NCI-H187 treated with DMSO at 0.1 percent for 48 hours (cell line): ENCODE measurements at regions not wholly inside any gene's neighbourhood (a gene's known extent, or its start where the extent isn't known, plus 50 kb on each side); places are given as distances from the start of the nearest gene placed in this dataset.
"Not testable (repeated sequence)": the region's sequence is repeated elsewhere in the genome, so short reads cannot be mapped to it uniquely, and the experiment has no call there.

ENCODE experiments used
- DNase-seq: peaks from one replicate; lab custom pipeline; 2025; lab: John Stamatoyannopoulos, UW

DNA sequence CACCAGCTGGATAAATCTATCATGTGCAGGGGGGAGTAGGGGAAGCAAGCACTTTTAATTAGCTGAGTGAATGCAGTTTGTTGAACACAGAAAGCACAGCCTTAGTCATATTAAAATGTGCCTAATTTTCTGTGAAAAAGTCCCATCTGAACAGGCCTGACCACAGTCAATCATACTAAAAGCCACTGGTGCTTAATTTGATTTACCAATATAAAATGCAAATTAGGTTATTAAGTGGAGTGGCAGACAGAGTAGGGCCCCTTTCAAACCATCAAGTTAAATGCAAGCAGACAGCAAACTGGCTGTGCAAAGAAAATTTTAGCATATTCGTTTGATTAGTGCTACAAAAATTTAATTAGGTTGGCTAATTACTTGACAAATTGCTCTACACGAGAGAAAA, 176.1 kb downstream of the ISL1 start:
- no peak for DNase-seq

GRCh38 chr5:51559921-51560658, 176.8 kb downstream of the ISL1 start:
- no peak for DNase-seq

DNA sequence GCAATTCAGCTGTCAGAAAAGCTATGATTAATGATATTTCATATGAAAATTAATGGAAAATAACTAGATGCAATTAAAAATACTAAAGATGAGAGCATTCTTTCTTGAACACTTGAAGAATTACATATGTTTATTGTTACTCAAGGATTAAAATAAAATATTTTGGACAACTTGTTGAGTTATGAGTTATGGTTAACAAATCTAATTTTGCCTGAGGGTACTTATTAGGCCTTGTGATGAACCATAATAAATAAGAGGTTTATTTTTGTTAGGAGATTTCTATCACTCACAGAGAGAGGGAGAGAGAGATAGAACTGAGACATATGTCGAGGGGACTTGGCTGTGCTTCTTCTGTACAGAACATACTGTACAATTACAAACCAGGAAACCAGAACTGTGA, 183.7 kb downstream of the ISL1 start:
- DNase-seq = no peak

DNA sequence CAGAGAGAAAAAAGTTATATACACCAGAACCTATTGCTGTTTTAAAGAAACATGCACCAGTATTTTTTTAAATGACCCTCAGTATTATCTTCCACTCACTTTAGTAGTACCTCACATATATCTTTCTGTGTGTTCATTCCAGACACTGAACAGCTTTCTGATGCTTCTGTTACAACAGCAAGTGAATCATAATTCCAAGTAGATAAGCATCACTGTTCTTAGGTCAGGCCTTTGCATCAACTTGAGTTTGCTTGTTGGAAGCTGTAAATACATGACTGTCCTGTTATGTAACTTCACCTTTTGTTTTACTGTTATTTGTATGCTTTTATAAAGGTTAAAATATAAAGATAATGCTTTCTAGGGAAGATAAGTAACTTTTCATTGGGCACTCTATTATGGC, 184.4 kb downstream of the ISL1 start:
- DNase-seq = no peak

- no peak for DNase-seq
Measured at GRCh38 chr5:51573835-51574234, 190.6 kb downstream of the ISL1 start.

- DNase-seq = no peak
Measured at GRCh38 chr5:51582871-51583394, 199.7 kb downstream of the ISL1 start.

DNA sequence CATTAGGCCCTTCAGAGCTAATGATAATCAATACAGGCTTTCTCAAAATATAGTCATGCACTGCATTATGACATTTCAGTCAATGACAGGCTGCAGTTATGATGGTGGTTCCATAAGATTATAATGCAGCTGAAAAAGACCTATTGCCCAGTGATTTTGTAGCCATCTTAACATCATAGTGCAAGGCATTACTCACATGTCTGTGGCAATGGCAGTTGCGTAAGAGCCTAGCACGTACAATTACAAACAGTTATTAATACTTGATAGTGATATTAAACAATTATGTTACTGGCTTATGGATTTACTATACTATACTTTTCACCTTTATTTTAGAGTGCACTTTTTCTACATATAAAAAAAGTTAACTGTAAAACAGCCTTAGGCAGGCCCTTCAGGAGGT, 214.8 kb downstream of the ISL1 start:
- no peak for DNase-seq

DNA sequence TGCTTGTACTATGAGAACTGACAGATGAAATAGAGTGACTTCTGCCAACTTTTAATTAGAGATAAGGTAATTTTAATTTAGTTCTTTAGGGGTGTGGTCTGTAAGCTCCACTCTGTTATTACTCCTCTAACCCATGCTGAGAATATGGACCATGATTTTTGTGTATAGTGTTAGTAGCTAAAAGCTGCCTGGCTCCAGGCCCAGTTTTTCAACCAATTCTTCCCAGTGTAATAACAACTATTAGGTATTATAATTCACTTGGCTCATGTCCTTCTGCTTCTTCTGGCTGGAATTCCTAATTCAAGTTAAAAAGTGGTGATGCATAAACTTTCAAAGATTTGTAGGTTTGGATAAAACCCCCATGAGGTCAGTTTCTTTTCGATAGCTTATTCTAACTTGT, 216.3 kb downstream of the ISL1 start:
- DNase-seq = no peak

- no peak for DNase-seq
Measured at GRCh38 chr5:51604324-51604723, 221.1 kb downstream of the ISL1 start.

GRCh38 chr5:51606921-51607320, 223.7 kb downstream of the ISL1 start:
- DNase-seq = no peak

- no peak for DNase-seq
Measured at GRCh38 chr5:51618234-51618633, 235.0 kb downstream of the ISL1 start.

DNA sequence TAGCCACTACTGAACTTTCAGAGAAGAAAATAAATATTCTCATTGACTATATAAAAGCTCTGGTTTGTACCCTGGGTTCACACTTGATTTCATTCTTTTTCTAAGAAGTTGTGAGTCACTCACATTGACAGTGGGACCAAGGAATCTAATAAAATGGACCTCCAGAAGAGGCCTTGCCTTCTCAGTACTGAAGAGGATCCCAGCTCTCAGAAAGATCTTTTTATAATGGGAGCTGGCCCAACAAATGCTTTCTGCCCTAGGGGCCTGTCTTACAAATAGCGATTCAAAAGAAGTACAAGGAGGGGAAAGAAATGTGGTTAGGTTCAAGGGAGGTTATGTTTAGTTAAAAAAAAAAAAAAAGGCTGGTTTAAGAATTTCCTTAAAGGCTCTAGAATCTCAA, 237.9 kb downstream of the ISL1 start:
- DNase-seq = no peak

GRCh38 chr5:51622161-51622790, 239.0 kb downstream of the ISL1 start:
- no peak for DNase-seq

DNA sequence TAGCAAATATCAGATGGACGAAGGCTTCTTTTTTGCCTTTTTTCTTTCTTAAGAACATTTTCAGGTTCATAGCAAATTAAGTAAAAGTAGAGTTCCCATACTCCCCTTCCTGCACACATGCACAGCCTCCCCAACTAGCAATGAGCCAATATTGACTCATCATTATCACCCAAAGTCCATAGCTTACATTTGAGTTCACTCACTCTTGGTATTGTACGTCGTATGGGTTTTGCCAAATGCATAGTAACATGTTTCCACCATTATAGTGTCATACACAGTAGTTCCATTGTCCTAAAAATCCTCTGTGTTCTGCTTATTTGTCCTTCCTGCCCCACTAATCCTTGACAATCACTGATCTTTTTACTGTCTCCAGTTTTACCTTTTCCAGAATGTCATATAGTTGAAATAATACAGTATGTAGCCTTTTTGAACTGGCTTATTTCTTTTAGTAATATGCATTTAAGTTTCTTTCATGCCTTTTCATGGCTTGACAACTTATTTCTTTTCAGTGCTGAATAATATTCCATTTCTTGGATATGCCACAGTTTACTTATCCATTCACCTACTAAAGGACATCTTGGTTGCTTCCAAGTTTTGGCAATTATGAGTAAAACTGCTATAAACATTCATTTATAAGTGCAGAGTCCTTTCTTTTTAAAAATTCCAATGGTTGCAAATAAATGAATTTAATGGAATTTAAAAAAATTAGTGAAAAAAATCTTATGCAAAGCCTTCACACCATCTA, 242.1 kb downstream of the ISL1 start:
- no peak for DNase-seq

- DNase-seq = no peak
Measured at GRCh38 chr5:51632027-51632426, 248.8 kb downstream of the ISL1 start.

DNA sequence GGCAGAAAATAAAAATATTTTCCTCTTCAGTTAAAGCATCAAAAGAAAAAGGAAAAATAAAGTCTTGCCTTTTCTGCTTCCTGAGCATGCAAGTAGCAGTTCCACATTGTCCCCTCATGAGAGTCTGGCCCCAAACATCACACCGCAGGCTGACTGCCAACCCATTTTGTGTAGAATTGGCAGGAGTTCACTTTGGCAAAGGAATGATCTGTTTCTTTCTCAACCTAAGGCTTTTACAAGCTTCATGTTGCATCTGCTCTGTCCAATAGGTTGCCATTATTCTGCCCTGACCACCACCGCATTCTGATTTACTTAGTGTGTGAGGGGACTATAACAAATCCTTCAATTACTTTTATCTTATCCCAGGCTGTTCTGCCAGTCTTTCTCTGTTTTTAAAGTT, 249.5 kb downstream of the ISL1 start:
- DNase-seq = no peak

DNA sequence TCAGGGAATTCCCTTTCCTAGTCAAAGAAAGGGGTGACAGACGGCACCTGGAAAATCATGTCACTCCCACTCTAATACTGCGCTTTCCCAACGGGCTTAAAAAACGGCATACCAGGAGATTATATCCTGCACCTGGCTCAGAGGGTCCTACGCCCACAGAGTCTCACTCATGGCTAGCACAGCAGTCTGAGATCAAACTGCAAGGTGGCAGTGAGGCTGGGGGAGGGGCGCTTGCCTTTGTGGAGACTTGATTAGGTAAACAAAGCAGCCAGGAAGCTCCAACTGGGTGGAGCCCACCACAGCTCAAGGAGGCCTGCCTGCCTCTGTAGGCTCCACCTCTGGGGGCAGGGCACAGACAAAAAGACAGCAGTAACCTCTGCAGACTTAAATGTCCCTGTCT, 253.7 kb downstream of the ISL1 start:
- DNase-seq = not testable (repeated sequence)

DNA sequence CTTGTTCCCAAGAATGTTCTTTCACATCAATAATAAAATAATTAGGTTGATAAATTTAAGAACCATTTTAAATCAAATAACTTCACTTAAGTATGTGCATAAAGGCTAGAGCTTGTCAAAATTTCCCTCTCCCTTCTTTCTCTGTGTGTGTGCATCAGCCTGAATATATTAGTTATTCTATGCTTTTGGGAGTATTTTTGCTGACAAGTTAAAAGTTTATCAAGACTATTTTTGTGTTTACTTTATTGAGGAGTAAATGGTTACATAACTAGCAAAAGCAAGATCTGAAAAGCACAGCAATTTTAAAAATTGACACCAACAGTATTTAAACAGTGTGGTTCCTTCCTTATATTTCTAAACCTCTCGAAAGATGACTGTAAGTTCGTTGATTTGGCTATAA, 261.7 kb downstream of the ISL1 start:
- no peak for DNase-seq

- DNase-seq = no peak
Measured at GRCh38 chr5:51646482-51646881, 263.2 kb downstream of the ISL1 start.

DNA sequence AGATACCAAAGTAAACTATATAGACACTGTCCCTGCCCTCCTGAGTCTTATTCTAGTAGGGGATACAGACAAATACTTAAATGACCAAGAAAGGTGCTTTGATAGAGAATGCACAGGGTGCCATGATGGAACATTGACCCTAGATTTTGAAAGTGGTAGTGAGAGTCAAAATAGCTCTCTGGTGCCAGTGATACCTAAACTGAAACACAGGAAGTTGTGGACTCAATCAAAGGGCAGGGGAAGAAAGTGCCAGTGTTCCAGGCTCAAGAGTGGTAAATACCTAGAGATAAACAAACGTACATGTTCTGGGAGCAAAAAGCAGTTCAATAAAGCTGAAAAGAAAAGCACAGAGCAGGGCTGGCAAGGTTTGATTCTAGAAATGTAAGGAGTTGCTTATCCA, 267.6 kb downstream of the ISL1 start:
- no peak for DNase-seq

- no peak for DNase-seq
Measured at GRCh38 chr5:51651476-51651875, 268.2 kb downstream of the ISL1 start.

DNA sequence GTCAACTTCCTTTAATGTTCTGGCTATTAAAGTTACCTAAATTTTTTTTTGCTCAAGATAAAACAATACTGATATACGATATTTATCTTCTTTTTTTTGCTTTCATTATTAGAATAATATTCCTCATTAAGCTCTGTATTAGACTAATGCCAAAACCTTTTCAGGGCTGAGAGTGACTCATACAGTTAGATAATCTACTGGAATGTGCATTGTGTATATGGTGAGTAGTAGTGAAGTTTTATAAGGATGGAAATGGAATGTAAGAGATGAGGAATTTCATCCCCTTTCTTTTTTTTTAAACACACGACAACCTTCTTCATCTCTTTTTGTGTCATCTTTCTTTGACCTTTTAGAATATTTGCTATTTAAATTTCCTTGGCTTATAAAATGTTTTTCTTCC, 268.6 kb downstream of the ISL1 start:
- no peak for DNase-seq

DNA sequence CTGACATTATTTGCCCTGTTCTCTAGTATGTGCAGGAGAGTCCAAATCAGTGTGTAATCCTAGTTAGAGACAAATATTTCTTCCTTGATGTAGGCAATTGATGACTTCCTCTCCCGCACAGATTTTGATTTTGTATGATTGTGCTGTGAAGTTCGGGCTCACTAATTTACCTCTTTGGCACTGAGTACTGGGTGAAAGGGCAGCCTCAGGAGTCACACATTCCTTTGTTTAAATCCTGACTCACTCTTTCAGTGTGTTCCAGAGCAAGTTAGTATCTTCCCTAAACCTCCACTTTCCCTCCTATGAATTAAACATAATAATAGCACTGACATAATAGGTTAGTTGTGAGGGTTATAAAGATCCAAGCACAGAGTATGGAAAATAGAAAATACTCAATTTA, 269.7 kb downstream of the ISL1 start:
- no peak for DNase-seq
